Bone marrow (tissue), 2 donors: ENCODE measurements at regions not wholly inside any gene's neighbourhood (a gene's known extent, or its start where the extent isn't known, plus 50 kb on each side); places are given as distances from the start of the nearest gene placed in this dataset.

Experiments
- DNase-seq, 2 donors: peaks; one replicate each; lab custom pipeline; 2025; lab: John Stamatoyannopoulos, UW

- no peak for DNase-seq
These were observed 52.8 kb upstream of the EPB41L3 start for GRCh38 chr18:5596585-5596984.
